Stimulated activated CD4-positive, alpha-beta T cell treated with anti-CD3 and anti-CD28 coated beads, Interleukin-2, amount 100 ng/mL, for 48 hours (primary cell): ENCODE measurements at regions not wholly inside any gene's neighbourhood (a gene's known extent, or its start where the extent isn't known, plus 50 kb on each side); places are given as distances from the start of the nearest gene placed in this dataset.
"Not testable (repeated sequence)": the region's sequence is repeated elsewhere in the genome, so short reads cannot be mapped to it uniquely, and the experiment has no call there.

Experiments used
- DNase-seq, 2 donors: peaks; one replicate each; pipeline ENCODE4 v3.0.0-alpha.2; 2020

DNA sequence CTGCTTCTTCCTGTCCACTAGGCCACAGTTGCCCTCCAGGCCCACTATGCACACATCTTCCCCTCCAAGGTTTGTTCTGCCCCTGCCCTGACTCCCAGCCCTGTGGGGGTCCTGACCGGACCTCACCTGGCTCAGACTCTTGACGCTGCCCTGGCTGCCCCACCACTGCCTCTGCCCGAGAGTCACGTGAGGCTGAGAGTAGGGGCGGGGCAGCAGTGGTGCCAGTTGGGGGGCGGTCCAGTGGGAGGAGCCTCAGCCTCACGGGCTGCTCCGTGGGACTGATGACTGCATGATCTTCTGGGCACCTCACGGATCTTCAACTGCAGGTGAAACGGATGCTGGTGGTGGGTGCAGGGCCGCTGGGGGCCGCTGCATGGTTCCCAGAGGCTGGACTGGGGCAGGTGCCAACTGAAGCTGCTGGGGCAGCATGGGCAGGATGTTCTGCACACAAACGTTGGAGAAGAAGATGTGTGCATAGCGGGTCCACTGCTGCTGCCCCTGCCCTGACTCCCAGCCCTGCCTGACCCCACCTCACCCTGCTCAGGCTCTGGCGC lies 77.6 kb downstream of the HHIPL2 start:
- not testable (repeated sequence) for DNase-seq

DNA sequence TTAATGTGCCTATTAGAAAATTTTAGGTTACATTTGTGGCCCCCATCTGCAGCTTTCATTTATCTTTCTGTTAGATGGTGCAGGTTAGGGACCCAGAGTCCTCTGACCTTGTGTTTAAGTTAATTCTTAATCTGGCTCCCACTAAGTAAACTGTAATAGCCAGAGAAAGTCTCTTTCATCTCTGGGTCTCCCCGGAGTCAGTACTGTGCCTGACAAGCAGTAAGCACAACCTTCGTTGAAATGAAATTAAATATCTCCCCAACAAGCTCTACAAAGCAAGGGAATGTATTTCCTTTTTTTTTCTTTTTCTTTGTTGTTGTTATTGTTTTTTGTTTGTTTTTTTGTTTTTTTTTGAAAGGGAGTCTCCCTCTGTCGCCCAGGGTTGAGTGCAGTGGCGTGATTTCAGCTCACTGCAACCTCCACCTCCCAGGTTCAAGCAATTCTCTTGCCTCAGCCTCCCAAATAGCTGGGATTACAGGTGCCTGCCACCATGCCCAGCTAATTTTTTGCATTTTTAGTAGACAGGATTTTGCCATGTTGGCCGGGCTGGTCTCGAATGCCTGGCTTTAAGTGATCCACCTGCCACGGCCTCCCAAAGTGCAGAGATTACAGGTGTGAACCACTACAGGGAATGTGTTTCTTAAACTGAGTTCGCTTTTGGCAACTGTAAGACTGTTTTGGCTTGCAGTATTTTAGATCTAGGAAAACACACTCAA lies 81.6 kb downstream of the HHIPL2 start:
- DNase-seq, result no peak

GRCh38 chr1:222465211-222466041 lies 82.5 kb downstream of the HHIPL2 start:
- peak; percentile 74 to 85 for DNase-seq

- peak; percentile 67 to 72 for DNase-seq
Measured at GRCh38 chr1:222464841-222465210, 83.1 kb downstream of the HHIPL2 start.

DNA sequence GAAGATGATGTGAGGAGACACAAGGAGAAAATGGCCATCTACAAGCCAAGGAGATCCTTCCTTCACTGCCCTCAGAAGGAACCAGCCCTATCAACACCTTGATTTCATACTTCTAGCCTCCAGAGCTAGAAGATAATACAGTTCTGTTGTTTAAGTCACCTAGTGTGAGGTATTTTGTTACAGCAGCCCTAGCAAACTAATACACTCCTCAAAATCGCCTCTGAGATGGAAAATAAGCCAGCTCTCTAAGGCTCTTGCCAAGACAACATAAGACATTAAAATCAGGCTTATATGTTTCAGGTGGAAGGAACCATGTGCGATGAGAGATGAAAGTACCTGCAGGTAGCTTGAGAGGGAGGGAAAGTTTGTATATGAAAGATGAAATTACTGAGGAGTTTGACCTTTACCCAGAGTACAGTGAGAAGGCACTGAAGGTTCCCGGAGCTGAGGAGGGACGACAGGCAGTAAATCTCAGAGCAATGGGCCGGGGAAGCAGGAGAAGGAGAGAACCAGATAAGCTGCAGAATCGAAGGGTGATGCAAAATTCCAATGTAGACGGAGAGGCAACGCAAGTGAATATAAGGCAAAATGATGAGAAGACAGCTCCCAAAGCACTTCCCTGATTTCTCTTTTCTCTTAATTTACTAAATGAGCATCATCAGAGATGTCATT lies 84.7 kb downstream of the HHIPL2 start:
- DNase-seq, result no peak

DNA sequence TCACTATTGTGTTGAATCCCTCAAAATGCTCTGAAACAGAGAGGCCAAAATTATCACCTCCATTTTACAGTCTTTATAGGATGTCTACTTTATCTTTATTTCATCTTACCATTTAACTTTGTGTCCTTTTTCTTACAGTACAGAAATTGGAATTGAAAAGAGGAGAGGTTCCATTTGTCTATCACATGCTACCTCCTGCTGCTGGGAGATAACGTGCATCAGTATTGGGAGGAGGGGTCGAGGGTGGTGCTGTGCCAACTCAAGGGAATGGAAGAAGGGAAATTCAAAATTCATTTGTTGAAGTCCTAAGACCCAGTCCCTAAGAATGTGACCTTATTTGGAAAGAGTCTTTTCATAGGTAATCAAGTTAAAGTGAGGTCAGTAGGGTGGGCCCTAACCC lies 85.3 kb downstream of the HHIPL2 start:
- no peak for DNase-seq

- no peak for DNase-seq
Measured at GRCh38 chr1:222461941-222462340, 86.0 kb downstream of the HHIPL2 start.

GRCh38 chr1:222459652-222460051 lies 88.3 kb downstream of the HHIPL2 start:
- DNase-seq, result no peak

- DNase-seq, result no peak
Measured at GRCh38 chr1:222457513-222457912, 90.4 kb downstream of the HHIPL2 start.

- DNase-seq, result no peak
Measured at GRCh38 chr1:222457084-222457483, 90.8 kb downstream of the HHIPL2 start.

DNA sequence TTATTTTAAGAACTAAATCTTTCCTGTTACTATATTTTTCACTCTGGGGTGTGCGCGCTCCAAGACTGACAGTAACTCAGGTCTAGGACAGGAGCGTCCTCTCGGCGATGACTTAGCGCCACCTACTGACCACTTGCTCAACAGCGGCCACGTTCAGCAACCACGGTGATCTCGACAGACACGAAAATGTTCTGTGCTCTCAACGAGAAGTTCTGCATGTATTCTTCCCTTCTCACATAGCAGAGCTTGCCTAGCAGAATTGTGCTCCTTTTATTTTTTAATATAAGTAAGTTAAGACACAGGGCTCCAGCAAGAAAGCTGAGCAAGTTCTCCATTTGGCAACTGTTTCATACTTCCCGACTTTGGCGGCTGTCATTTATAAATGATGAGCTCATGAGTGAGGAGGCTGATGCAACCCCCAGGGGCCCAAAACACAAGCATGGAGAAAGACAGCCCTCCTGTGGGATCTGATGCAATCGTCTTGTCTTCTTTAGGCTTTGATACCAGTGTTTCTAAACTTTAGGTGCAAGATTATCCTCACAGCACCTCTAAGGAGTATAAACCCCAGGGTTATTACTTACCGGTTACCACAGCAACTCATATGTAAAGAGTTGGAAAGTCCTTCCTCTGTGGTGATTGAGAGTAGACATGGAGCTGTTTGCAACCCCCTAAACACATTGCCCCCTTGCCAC lies 92.6 kb downstream of the HHIPL2 start:
- DNase-seq, result peak; percentile 82 to 83

DNA sequence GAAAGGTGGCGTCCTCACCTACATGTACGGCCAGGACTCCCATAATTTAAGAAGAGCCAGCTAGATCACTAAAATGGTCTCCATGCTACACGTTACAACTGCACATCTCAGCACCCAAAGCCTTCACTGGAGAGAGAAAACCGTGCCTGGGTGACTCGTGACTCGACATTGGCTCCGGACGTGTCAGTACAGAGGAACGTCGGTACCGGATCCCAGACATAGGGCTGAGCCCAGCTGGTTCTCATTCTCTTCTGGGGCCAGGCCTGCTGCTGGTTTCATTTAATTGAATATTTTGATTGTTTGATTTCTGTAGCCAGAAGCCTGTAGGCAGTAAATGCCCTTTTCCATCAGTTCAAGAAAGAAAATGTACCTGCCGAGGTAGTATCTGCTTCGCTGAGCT lies 93.1 kb downstream of the HHIPL2 start:
- no peak for DNase-seq

GRCh38 chr1:222454186-222454585 lies 93.7 kb downstream of the HHIPL2 start:
- no peak for DNase-seq

DNA sequence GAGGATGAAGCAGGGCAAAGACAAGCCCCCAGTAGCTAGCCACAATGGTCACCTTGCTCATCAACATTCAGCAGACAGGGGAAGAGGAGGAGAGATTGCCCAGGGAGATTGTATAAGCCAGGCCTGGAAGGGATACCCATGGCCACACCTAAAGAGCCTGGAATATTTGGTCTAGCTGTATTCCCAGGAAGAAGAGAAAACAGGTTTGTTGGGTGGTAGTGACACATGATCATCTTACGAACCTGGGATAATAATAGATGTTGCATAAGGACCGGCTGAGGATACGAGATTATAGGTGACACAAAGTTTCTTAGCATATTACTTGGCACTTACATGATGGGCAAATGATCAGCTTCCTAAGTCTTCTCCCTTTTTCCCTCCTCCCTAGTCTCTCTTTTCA lies 95.9 kb downstream of the HHIPL2 start:
- no peak for DNase-seq

GRCh38 chr1:222443566-222443965 lies 104.3 kb downstream of the HHIPL2 start:
- DNase-seq, result no peak

DNA sequence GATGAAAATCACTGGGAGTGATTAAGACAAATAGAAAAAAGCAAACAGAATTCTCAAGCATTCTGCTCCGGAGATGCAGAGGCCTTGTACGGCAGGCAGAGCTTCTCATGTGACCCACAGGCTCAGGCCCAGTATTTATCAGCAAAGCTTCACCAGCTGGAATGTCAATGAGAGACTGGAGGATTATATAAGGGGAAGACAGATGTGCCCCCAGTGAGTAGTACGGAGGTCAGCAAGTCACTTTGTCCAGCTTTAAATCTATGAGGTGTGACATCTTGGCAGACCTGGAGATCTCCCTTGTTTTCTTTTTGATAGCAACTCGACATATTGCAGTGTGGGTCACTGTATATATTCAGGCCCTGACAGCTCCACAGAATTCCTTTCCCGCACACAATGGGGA lies 106.8 kb downstream of the HHIPL2 start:
- DNase-seq, result no peak

- no peak for DNase-seq
Measured at GRCh38 chr1:222424826-222425225, 123.1 kb downstream of the HHIPL2 start.

GRCh38 chr1:222421380-222421779 lies 126.5 kb downstream of the HHIPL2 start:
- no peak for DNase-seq

DNA sequence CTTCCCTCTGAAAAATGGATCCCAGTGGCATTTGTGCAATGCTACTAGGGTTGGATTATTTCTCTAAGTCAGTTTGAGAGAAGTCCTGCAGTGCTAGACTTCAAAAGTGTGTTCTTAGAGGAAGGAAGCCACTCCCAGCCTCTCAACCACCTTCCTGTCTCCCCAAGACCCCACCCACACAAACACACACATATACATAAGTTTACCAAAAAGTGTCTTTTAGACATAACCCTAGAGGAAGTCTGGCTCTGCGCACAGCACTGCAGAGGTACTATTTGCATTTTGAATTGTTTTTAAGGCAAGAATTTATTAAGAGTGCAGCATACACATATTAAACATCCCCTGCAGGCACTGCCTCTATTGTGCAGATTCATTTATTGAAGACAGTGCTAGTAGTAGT lies 127.3 kb downstream of the HHIPL2 start:
- no peak for DNase-seq

- DNase-seq, result no peak
Measured at GRCh38 chr1:222418654-222419053, 129.2 kb downstream of the HHIPL2 start.

- DNase-seq, result no peak
Measured at GRCh38 chr1:222417264-222417663, 130.6 kb downstream of the HHIPL2 start.

GRCh38 chr1:222416001-222416791 lies 131.7 kb downstream of the HHIPL2 start:
- DNase-seq, result peak; percentile 7 to 19
